ENCODE measurements at regions not wholly inside any gene's neighbourhood (a gene's known extent, or its start where the extent isn't known, plus 50 kb on each side); places are given as distances from the start of the nearest gene placed in this dataset.

- TF ChIP-seq ZNF274 (IDR thresholded peaks at IDR 0.05; ENCODE audit: low read depth, low read length) (no peak), YY1 (IDR thresholded peaks at IDR 0.05; ENCODE audit: insufficient read depth, insufficient read length) (no peak)
Observed at GRCh38 chr18:41155025-41155424, 800.0 kb upstream of the PIK3C3 start.

Measured in NT2/D1 (cell line).